H1 (cell line): ENCODE measurements at regions not wholly inside any gene's neighbourhood (a gene's known extent, or its start where the extent isn't known, plus 50 kb on each side); places are given as distances from the start of the nearest gene placed in this dataset.

Experiments used
- ATF2 ChIP-seq: IDR thresholded peaks from 2 replicates; pipeline ENCODE4 v1.6.1; 2012; ENCODE audit warnings: low read length, inconsistent platforms
- EP300 ChIP-seq, 2 experiments: IDR thresholded peaks; 1 replicate in 1 of 2; 2 replicates in 1 of 2; pipeline ENCODE4 v1.6.1; 2011 to 2012; ENCODE audit warnings: low read depth in 2 of 2, low read length in 2 of 2, mild to moderate bottlenecking in 2 of 2, borderline replicate concordance in 1 of 2, inconsistent platforms in 1 of 2, moderate library complexity in 1 of 2
- HDAC2 ChIP-seq, 2 experiments: fragments of 300-600 bp in 1 of 2; sonication (generic) in 1 of 2; IDR thresholded peaks; 2 replicates each; pipeline ENCODE4 v1.6.1; 2011 to 2012; ENCODE audit warnings: low read depth in 2 of 2, low read length in 2 of 2, mild to moderate bottlenecking in 2 of 2, moderate library complexity in 2 of 2, borderline replicate concordance in 1 of 2, inconsistent platforms in 1 of 2

DNA sequence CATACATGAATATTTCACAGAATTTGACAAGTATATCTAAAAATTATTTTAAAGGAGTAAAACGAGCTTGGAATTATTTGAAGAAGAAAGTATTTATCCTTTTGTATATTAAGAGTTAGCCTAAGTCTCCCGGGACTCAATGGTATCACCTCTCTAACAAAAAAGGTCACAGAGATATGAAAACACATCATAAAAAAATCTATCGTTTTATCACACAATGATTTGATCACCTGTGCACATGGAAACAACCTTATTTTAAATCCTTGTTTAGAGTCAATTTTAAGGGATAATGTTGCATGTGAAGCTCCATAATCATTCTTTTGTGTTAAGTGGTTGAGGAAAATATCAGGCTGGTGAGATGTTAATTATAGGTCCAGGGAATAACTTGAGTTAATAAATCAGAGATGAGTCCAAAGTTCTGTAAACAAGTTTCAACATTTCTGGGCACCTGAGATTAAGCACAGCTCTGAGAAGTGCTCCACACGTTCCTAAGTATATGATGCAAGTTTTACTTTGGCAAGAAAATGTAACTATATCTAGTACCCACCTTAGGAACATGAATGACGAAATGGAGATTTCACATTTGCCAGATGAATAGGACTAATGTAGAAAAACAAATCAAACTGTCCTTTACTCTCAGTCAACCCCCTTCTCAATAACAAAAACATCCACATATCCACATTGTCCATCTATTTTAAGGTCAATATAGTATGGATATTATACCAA lies 148.5 kb upstream of the AKR1E2 start (continued):
- TF ChIP-seq ATF2 (no peak), HDAC2 (IDR thresholded peaks at IDR 0.05; ENCODE audit: borderline replicate concordance in 1 of 2, low read depth in 2 of 2, low read length in 2 of 2) (no peak), EP300 (IDR thresholded peaks at IDR 0.05; ENCODE audit: borderline replicate concordance in 1 of 2, low read depth in 2 of 2, low read length in 2 of 2) (no peak)
